Stomach (tissue), 8 donors: ENCODE measurements at regions not wholly inside any gene's neighbourhood (a gene's known extent, or its start where the extent isn't known, plus 50 kb on each side); places are given as distances from the start of the nearest gene placed in this dataset.

Source experiments
- DNase-seq, 2 donors: peaks; one replicate each; pipeline versions ENCODE4 v3.0.0 to v3.0.0-alpha.2; 2013 to 2019
- H3K27ac ChIP-seq, 5 donors: fragments of 200-600 bp in 4 of 5; sonication (generic) in 4 of 5; one replicate each; pipeline ENCODE4 v1.5.1; 2013 to 2019; ENCODE audit warnings: mild to moderate bottlenecking in 1 of 5, moderate library complexity in 1 of 5
- H3K27me3 ChIP-seq, 3 donors: fragments of 200-600 bp; sonication (generic); one replicate each; pipeline ENCODE4 v1.5.1; 2017 to 2019; ENCODE audit warnings: mixed run types in 1 of 3
- H3K36me3 ChIP-seq, 4 donors: fragments of 200-600 bp; sonication (generic); 1 replicate in 3 of 4; 2 replicates in 1 of 4; pipeline ENCODE4 v1.5.1; 2016 to 2019
- H3K4me1 ChIP-seq, 4 donors: fragments of 200-600 bp; sonication (generic); one replicate each; pipeline ENCODE4 v1.5.1; 2016 to 2019
- H3K4me3 ChIP-seq, 4 donors: fragments of 200-600 bp; sonication (generic) in 3 of 4; one replicate each; pipeline ENCODE4 v1.5.1; 2016 to 2019; ENCODE audit warnings: mild to moderate bottlenecking in 1 of 4
- H3K9me3 ChIP-seq, 4 donors: fragments of 200-600 bp; sonication (generic); one replicate each; pipeline ENCODE4 v1.5.1; 2016 to 2019
- EP300 ChIP-seq: sonication (generic); formaldehyde crosslinking; IDR thresholded peaks from one replicate; pipeline ENCODE4 v1.6.1; 2017; ENCODE audit warnings: antibody characterized with exemption
- POLR2A ChIP-seq, 4 donors: fragments of 450-650 bp; IDR thresholded peaks; one replicate each; pipeline ENCODE4 v1.6.1; 2016; ENCODE audit warnings: antibody characterized with exemption in 4 of 4, control low read depth in 2 of 4, mild to moderate bottlenecking in 1 of 4, moderate library complexity in 1 of 4
- POLR2AphosphoS5 ChIP-seq, 3 donors: sonication (generic); formaldehyde crosslinking; IDR thresholded peaks; one replicate each; pipeline ENCODE4 v1.6.1; 2016; ENCODE audit warnings: antibody characterized with exemption in 3 of 3
- WGBS, 5 donors: extraction: QIAGEN DNeasy Blood & Tissue Kit in 3 of 5; methylation state at CpG; one replicate each; pipeline versions ENCODE4 v1.1.5 to v1.1.7; 2013 to 2018; 5-methylcytosine and 5-hydroxymethylcytosine counted together
- intact Hi-C: fragments of 100-400 bp; cut with DNase I; formaldehyde crosslinking; loops from one replicate; pipeline ENCODE4 v1.15.1; 2023; ENCODE audit warnings: low total_unique reads
- TF ChIP-seq, protein P1 (sequence below), 7 experiments: fragments of 450-650 bp in 4 of 7; fragments of 200-600 bp in 3 of 7; sonication (generic) in 3 of 7; IDR thresholded peaks; one replicate each; pipeline ENCODE4 v1.5.1; 2016 to 2019; ENCODE audit warnings: antibody characterized with exemption in 7 of 7, control low read depth in 2 of 7, mild to moderate bottlenecking in 1 of 7
- donor health status: healthy with polysubstance abuse.
- donor health status: Bipolar disorder and iron deficiency.
- donor health status: healthy.

DNA sequence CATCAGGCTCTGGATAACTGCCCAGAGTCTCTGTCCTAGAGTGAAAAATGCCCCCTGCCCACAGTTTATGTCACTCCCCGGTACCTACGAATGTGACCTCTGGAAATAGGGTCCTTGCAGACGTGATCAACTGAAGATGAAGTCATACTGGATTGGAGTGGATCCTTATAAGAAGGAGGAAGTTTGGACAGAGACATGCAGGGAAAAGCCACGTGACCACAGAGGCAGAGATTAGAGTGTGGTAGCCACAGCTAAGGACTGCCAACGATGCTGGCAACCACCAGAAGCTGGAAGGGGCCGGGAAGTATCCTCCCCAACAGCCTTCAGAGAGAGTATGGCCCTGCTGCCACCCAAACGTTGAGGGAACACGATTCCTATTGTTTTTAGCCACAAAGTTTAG is 101.2 kb upstream of the NCOR2 start:
- TF ChIP-seq POLR2AphosphoS5 (IDR thresholded peaks at IDR 0.05) (no peak), POLR2A (IDR thresholded peaks at IDR 0.05) (no peak), EP300 (no peak)
- TF ChIP-seq, protein P1, sequence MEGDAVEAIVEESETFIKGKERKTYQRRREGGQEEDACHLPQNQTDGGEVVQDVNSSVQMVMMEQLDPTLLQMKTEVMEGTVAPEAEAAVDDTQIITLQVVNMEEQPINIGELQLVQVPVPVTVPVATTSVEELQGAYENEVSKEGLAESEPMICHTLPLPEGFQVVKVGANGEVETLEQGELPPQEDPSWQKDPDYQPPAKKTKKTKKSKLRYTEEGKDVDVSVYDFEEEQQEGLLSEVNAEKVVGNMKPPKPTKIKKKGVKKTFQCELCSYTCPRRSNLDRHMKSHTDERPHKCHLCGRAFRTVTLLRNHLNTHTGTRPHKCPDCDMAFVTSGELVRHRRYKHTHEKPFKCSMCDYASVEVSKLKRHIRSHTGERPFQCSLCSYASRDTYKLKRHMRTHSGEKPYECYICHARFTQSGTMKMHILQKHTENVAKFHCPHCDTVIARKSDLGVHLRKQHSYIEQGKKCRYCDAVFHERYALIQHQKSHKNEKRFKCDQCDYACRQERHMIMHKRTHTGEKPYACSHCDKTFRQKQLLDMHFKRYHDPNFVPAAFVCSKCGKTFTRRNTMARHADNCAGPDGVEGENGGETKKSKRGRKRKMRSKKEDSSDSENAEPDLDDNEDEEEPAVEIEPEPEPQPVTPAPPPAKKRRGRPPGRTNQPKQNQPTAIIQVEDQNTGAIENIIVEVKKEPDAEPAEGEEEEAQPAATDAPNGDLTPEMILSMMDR (IDR thresholded peaks at IDR 0.05), result no peak
- H3K27ac ChIP-seq, result peak overlapping the region; percentile 42 to 75 (median 59)
- no peaks in the 10 kb centered on the region for H3K36me3 ChIP-seq
- peaks cover 0 to 10% (median 7%) of the 10 kb centered on the region in 4 donors for H3K9me3 ChIP-seq
- intact Hi-C loops, result loop anchor here (10.0 kb wide), 1 partner anchor 96 kb away; no protein-coding TSS in a partner anchor
- peak in 1 of 2 donors; percentile 64 for DNase-seq
- peaks cover 0 to 25% (median 12%) of the 10 kb centered on the region in 4 donors for H3K4me1 ChIP-seq
- H3K4me3 ChIP-seq, result no peak overlapping the region
- 18 to 32% (median 28%) methylated on average over 8 of the region's 8 CpGs for WGBS, 5 donors
- H3K27me3 ChIP-seq, result no peaks in the 10 kb centered on the region

DNA sequence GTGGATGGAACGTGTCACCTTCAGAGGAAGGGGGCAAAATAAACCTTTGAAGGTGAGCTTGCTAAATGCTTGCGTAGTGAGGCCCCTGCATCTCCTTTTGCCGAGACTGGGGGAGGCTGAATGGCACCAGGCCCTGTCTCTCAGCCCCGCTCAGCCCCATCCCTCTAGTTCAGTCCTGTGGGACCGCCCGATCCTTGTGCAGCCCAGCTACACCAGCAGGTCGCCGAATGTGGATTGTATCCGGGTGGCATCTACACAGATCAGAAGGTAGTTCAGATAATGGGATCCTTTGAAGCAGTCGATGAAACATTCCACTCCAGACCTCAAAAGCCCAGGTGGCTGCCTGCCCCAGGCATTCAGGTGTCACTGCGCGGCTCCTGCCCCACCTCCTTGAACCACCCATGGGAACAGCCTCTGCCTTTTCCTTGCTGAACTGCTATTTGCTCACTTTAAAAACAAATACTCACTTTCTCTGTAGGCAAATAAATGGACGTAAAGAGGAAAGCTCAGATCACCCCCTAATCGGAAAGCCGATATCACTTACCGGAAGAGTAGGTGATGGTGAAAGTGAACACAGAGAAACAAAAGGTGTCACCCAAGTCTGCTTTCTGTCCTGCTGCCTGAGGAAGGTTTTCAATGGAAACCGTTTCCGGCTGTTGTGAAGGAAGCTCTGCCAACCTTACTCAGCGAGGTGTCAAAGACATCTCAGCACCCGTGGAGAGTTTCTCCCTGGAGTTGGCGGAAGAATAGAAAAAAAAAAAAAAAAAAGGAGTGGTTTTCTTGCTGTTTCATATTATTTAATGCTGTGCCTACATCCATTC is 100.3 kb upstream of the NCOR2 start:
- TF ChIP-seq EP300 (no peak), POLR2AphosphoS5 (IDR thresholded peaks at IDR 0.05) (peak in 1 of 3 donors; percentile 45)
- H3K27ac ChIP-seq, result peak overlapping the region; percentile 42 to 75 (median 59)
- H3K9me3 ChIP-seq, result peaks cover 0 to 10% (median 7%) of the 10 kb centered on the region in 4 donors
- H3K27me3 ChIP-seq, result no peaks in the 10 kb centered on the region
- intact Hi-C loops, result loop anchor here (10.0 kb wide), 1 partner anchor 97 kb away; no protein-coding TSS in a partner anchor
- no peak overlapping the region for H3K4me3 ChIP-seq
- DNase-seq, result peak; percentile 70 to 76
- 35 to 55% (median 44%) methylated on average over 21 of the region's 21 CpGs for WGBS, 5 donors
- H3K36me3 ChIP-seq, result no peaks in the 10 kb centered on the region
- peaks cover 0 to 22% (median 12%) of the 10 kb centered on the region in 4 donors for H3K4me1 ChIP-seq

DNA sequence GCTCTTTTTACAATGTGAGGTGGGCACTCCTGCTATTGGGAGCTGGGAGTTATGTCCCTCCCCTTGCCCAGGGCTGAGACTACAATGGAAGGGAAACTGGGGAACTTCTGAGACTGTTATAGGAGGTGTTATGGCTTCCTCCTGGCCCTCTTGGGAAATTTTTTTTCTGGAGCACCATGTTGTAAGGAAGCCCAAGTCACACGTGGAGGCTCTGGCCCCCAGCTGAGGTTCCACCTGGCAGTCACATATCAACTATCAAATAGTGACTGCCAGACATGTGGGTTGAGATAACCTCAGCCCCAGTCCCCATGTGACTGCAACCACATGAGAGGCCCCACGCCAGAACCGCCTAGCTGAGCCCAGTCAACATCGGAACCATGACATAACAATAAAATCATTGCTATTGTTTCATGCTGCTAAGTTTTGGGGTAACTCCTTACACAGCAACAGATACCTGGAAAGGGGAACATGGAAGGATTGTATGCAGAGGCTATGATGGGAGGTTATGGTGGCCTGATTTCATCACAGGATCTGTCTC is 99.4 kb upstream of the NCOR2 start:
- peaks cover 0 to 22% (median 12%) of the 10 kb centered on the region in 4 donors for H3K4me1 ChIP-seq
- peaks cover 0 to 10% (median 7%) of the 10 kb centered on the region in 4 donors for H3K9me3 ChIP-seq
- no peak for DNase-seq
- H3K4me3 ChIP-seq, result no peak overlapping the region
- WGBS, 5 donors, result 70 to 89% (median 80%) methylated on average over 4 of the region's 4 CpGs
- peak overlapping the region in 2 of 5 donors; percentile 71 to 75 for H3K27ac ChIP-seq
- no peaks in the 10 kb centered on the region for H3K27me3 ChIP-seq
- TF ChIP-seq, protein P1 (IDR thresholded peaks at IDR 0.05), result no peak
- no peak for TF ChIP-seq POLR2AphosphoS5 (IDR thresholded peaks at IDR 0.05)
- TF ChIP-seq EP300, result no peak
- TF ChIP-seq POLR2A (IDR thresholded peaks at IDR 0.05), result no peak
- intact Hi-C loops, result loop anchor here (10.0 kb wide), 1 partner anchor 98 kb away; no protein-coding TSS in a partner anchor
- H3K36me3 ChIP-seq, result no peaks in the 10 kb centered on the region

DNA sequence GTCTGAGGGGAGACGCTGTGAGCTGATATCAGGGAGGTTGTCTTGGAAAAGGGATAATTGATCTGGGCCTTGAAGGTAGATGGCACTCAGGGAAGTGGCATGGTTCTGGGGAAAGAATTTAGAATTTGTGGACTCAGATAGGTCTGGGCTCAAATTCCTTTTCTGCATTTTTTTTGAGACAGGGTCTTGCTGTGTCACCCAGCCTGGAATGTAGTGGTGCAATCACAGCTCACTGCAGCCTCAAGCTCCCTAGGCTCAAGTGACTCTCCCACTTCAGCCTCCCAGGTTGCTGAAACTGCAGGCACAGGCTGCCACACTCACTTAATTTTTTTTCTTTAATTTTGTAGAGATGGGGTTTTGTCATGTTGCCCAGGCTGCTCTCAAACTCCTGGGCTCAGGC is 98.1 kb upstream of the NCOR2 start:
- TF ChIP-seq EP300 (no peak), POLR2AphosphoS5 (IDR thresholded peaks at IDR 0.05) (no peak), POLR2A (IDR thresholded peaks at IDR 0.05) (no peak)
- TF ChIP-seq, protein P1 (IDR thresholded peaks at IDR 0.05), result no peak
- H3K27ac ChIP-seq, result no peak overlapping the region
- H3K4me1 ChIP-seq, result peaks cover 0 to 22% (median 12%) of the 10 kb centered on the region in 4 donors
- no peak for DNase-seq
- H3K36me3 ChIP-seq, result no peaks in the 10 kb centered on the region
- 79 to 97% (median 89%) methylated on average over 1 of the region's 1 CpG for WGBS, 5 donors
- intact Hi-C loops, result loop anchor here (10.0 kb wide), 1 partner anchor 99 kb away; no protein-coding TSS in a partner anchor
- H3K9me3 ChIP-seq, result peaks cover 0 to 10% (median 7%) of the 10 kb centered on the region in 4 donors
- no peak overlapping the region for H3K4me3 ChIP-seq
- H3K27me3 ChIP-seq, result no peaks in the 10 kb centered on the region
